ENCODE measurements at regions not wholly inside any gene's neighbourhood (a gene's known extent, or its start where the extent isn't known, plus 50 kb on each side); places are given as distances from the start of the nearest gene placed in this dataset.

GRCh38 chr16:73966851-73967250 lies 329.8 kb upstream of the PSMD7 start:
- Mint-ChIP-seq H3K4me3 (no peak overlapping the region), H3K27ac (peak overlapping the region; percentile 24), H3K27me3 (ENCODE audit: insufficient read depth, low read depth, poor library complexity) (peaks cover 4% of the 10 kb centered on the region), H3K9me3 (peaks cover 7% of the 10 kb centered on the region; the same call in 1 of the 3 replicates), H3K36me3 (ENCODE audit: low read depth) (peaks cover 3% of the 10 kb centered on the region; the same call in 2 of the 3 replicates), H3K4me1 (no peaks in the 10 kb centered on the region)
- no peak overlapping the region; the same call in 1 of the 2 replicates for H2AFZ ChIP-seq
- DNase-seq (ENCODE audit: low spot score) (no peak), ATAC-seq (no peak)
- H3K79me2 ChIP-seq (replicated peaks; ENCODE audit: insufficient read depth): no peaks in the 10 kb centered on the region
- no peaks in the 10 kb centered on the region for H3K9me2 ChIP-seq (ENCODE audit: insufficient read depth)
- TF ChIP-seq JUNB (IDR thresholded peaks at IDR 0.05; ENCODE audit: unreplicated experiment): no peak
- no peak for TF ChIP-seq ZNF114 (CRISPR knock-in tag; IDR thresholded peaks at IDR 0.05)
- no peak for TF ChIP-seq CREB1 (CRISPR knock-in tag; IDR thresholded peaks at IDR 0.05; ENCODE audit: low read depth)
- TF ChIP-seq, protein P1, sequence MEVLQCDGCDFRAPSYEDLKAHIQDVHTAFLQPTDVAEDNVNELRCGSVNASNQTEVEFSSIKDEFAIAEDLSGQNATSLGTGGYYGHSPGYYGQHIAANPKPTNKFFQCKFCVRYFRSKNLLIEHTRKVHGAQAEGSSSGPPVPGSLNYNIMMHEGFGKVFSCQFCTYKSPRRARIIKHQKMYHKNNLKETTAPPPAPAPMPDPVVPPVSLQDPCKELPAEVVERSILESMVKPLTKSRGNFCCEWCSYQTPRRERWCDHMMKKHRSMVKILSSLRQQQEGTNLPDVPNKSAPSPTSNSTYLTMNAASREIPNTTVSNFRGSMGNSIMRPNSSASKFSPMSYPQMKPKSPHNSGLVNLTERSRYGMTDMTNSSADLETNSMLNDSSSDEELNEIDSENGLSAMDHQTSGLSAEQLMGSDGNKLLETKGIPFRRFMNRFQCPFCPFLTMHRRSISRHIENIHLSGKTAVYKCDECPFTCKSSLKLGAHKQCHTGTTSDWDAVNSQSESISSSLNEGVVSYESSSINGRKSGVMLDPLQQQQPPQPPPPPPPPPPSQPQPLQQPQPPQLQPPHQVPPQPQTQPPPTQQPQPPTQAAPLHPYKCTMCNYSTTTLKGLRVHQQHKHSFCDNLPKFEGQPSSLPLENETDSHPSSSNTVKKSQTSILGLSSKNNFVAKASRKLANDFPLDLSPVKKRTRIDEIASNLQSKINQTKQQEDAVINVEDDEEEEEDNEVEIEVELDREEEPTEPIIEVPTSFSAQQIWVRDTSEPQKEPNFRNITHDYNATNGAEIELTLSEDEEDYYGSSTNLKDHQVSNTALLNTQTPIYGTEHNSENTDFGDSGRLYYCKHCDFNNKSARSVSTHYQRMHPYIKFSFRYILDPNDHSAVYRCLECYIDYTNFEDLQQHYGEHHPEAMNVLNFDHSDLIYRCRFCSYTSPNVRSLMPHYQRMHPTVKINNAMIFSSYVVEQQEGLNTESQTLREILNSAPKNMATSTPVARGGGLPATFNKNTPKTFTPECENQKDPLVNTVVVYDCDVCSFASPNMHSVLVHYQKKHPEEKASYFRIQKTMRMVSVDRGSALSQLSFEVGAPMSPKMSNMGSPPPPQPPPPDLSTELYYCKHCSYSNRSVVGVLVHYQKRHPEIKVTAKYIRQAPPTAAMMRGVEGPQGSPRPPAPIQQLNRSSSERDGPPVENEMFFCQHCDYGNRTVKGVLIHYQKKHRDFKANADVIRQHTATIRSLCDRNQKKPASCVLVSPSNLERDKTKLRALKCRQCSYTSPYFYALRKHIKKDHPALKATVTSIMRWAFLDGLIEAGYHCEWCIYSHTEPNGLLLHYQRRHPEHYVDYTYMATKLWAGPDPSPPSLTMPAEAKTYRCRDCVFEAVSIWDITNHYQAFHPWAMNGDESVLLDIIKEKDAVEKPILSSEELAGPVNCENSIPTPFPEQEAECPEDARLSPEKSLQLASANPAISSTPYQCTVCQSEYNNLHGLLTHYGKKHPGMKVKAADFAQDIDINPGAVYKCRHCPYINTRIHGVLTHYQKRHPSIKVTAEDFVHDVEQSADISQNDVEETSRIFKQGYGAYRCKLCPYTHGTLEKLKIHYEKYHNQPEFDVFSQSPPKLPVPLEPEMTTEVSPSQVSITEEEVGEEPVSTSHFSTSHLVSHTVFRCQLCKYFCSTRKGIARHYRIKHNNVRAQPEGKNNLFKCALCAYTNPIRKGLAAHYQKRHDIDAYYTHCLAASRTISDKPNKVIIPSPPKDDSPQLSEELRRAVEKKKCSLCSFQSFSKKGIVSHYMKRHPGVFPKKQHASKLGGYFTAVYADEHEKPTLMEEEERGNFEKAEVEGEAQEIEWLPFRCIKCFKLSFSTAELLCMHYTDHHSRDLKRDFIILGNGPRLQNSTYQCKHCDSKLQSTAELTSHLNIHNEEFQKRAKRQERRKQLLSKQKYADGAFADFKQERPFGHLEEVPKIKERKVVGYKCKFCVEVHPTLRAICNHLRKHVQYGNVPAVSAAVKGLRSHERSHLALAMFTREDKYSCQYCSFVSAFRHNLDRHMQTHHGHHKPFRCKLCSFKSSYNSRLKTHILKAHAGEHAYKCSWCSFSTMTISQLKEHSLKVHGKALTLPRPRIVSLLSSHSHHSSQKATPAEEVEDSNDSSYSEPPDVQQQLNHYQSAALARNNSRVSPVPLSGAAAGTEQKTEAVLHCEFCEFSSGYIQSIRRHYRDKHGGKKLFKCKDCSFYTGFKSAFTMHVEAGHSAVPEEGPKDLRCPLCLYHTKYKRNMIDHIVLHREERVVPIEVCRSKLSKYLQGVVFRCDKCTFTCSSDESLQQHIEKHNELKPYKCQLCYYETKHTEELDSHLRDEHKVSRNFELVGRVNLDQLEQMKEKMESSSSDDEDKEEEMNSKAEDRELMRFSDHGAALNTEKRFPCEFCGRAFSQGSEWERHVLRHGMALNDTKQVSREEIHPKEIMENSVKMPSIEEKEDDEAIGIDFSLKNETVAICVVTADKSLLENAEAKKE (CRISPR knock-in tag; IDR thresholded peaks at IDR 0.05): no peak
- TF ChIP-seq, protein P2, sequence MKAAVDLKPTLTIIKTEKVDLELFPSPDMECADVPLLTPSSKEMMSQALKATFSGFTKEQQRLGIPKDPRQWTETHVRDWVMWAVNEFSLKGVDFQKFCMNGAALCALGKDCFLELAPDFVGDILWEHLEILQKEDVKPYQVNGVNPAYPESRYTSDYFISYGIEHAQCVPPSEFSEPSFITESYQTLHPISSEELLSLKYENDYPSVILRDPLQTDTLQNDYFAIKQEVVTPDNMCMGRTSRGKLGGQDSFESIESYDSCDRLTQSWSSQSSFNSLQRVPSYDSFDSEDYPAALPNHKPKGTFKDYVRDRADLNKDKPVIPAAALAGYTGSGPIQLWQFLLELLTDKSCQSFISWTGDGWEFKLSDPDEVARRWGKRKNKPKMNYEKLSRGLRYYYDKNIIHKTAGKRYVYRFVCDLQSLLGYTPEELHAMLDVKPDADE (IDR thresholded peaks at IDR 0.05): no peak
- TF ChIP-seq, protein P3, sequence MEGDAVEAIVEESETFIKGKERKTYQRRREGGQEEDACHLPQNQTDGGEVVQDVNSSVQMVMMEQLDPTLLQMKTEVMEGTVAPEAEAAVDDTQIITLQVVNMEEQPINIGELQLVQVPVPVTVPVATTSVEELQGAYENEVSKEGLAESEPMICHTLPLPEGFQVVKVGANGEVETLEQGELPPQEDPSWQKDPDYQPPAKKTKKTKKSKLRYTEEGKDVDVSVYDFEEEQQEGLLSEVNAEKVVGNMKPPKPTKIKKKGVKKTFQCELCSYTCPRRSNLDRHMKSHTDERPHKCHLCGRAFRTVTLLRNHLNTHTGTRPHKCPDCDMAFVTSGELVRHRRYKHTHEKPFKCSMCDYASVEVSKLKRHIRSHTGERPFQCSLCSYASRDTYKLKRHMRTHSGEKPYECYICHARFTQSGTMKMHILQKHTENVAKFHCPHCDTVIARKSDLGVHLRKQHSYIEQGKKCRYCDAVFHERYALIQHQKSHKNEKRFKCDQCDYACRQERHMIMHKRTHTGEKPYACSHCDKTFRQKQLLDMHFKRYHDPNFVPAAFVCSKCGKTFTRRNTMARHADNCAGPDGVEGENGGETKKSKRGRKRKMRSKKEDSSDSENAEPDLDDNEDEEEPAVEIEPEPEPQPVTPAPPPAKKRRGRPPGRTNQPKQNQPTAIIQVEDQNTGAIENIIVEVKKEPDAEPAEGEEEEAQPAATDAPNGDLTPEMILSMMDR (conservative IDR thresholded peaks at IDR 0.05; ENCODE audit: low read depth in 2 of 2): no peak
- TF ChIP-seq POLR2AphosphoS5 (IDR thresholded peaks at IDR 0.05; ENCODE audit: low read depth): no peak
- TF ChIP-seq EZH2phosphoT487 (IDR thresholded peaks at IDR 0.05; ENCODE audit: unreplicated experiment): no peak
- no peak for TF ChIP-seq EZH2 (IDR thresholded peaks at IDR 0.05; ENCODE audit: low read depth, unreplicated experiment)
- TF ChIP-seq REST (IDR thresholded peaks at IDR 0.05; ENCODE audit: unreplicated experiment): no peak
- TF ChIP-seq ZNF331 (CRISPR knock-in tag; IDR thresholded peaks at IDR 0.05; ENCODE audit: low read depth): no peak
- TF ChIP-seq STAT1 (IDR thresholded peaks at IDR 0.05; ENCODE audit: unreplicated experiment): no peak
- TF ChIP-seq NANOG (IDR thresholded peaks at IDR 0.05; ENCODE audit: borderline replicate concordance): no peak
- H3K27me3 ChIP-seq (ENCODE audit: insufficient read depth): no peaks in the 10 kb centered on the region
- H3K27ac ChIP-seq (ENCODE audit: low read depth): no peak overlapping the region
- H3K4me3 ChIP-seq: no peak overlapping the region
- H3K36me3 ChIP-seq (ENCODE audit: insufficient read depth): peaks cover 4% of the 10 kb centered on the region; the same call in 1 of the 2 replicates
- H3F3A ChIP-seq (replicated peaks; ENCODE audit: low read depth): no peaks in the 10 kb centered on the region
- H3K4me2 ChIP-seq: no peak overlapping the region
- no peaks in the 10 kb centered on the region for H4K20me1 ChIP-seq (replicated peaks; ENCODE audit: insufficient read depth)
- H3K4me1 ChIP-seq (ENCODE audit: insufficient read depth): peaks cover 4% of the 10 kb centered on the region; the same call in 1 of the 2 replicates
